HG02678 (cell line): ENCODE measurements at regions not wholly inside any gene's neighbourhood (a gene's known extent, or its start where the extent isn't known, plus 50 kb on each side); places are given as distances from the start of the nearest gene placed in this dataset.
"Not testable (repeated sequence)": the region's sequence is repeated elsewhere in the genome, so short reads cannot be mapped to it uniquely, and the experiment has no call there.

ENCODE experiments used
- ATAC-seq: cut with Tn5 transposase; IDR thresholded peaks from one replicate; pipeline ENCODE4 v1.9.1; 2021; ENCODE audit warnings: mild to moderate bottlenecking, moderate library complexity; ENCODE audit not compliant: unreplicated experiment

DNA sequence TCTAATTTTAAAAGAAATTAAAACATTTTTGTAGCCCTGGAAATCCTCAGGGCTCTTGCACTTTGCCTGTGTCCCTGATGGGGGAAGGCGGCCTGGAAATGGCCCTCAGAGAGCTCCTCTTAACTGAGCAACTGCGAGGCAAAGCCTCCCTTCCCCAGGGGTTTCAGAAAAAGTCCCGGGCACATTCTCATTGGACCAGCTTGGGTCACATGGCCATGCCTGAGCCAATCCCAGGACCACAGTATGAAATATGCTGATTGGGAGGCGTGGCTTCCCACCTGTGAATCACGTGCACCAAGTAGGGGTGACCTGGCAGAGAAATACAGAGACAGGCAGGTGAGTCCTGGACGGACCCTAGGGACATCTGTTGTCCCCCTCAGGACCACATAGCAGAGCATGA lies 90.4 kb upstream of the SFSWAP start:
- ATAC-seq = no peak

DNA sequence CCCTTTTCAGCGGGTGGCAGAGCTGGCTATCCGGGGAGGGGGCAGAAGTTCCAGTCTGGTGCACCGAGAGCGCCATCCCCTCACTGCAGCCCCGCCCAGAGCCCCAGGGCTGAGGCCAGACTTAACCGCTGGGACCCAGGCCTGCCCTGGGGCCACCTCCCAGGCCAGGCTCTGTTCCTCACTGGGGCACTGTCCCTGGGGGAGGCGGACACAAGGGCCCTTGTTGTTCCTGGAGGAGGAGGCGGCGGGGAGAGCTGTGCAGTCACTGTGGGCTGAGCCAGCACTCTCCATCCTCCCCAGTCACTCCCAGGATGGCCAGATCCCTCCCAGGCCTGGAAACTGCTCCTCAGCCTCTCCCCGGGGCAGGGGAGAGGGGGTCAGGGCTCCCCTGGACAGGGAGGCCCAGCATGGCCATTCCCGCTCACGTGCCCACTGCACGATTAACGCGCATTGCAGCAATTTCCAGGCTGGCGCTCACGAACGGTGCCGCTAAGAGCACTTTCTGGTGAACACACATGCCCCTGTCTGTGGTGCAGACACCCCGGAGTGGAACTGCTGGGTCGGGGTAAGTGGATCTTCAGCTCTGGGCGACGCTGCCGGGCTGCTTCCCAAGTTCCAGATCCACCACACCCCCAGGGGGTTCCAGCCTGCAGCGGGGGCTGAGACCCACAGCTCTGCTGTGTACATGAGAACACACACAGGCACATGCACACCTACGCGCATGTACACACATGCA lies 89.8 kb upstream of the SFSWAP start:
- ATAC-seq = no peak

DNA sequence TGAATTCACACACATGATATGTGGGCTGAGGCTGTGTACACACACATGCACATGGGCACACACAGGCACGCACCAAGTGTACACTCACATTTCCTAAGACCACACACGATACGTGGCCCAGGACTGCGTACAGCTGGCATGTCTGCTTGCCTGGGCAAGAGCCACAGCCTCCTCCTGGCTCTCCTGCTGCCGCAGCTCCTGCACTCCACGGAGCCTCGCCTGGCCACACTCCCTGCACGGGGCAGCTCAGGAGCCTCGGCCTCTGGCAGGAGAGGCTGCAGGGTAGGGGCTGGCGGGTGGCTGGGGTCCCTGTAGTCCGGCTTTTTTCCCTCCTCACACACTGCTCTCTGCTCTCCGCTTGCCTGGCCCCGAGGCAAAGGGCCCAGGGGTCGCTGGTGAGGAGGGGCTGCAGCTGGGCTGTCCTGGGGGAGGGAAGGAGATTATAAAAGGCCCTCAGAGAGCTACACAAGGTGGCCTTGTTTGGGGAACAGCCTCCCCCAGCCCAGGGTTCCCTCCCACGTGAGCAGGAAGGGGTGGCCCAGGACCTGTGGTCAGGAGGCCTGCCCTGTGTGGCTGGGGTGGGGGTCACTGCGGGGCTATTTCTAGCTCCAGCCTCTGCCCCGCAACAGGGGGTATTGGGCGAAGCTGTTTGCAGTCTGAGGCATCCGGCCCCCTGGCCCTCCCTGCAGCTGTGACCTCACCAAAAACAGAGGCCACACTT lies 89.0 kb upstream of the SFSWAP start:
- no peak for ATAC-seq

DNA sequence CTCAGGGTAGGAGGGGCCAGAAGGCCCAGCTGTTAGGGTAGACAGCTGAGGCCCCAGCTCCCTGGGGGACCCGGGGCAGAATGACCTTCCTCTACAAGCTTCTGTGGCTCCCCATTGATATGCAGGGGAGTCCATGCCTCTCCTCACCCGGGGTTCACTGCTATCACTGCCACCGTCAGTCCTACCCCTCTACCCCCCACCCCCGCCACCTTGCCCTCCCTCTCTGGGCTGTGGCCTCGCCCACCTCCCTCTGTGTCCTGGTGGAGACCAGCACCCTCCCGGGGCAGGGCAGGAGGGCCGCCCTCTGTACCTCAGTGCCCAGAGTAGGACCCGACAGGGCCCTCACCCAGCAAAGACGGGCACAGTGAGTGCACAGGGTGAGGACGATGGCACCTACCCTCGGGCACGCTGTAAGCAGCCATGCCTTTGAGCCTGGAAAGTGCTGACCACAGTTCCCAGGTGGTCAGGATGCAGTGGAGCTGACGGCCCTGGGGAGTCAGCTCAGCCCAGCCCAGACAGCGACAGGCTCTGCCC lies 88.4 kb upstream of the SFSWAP start:
- no peak for ATAC-seq

DNA sequence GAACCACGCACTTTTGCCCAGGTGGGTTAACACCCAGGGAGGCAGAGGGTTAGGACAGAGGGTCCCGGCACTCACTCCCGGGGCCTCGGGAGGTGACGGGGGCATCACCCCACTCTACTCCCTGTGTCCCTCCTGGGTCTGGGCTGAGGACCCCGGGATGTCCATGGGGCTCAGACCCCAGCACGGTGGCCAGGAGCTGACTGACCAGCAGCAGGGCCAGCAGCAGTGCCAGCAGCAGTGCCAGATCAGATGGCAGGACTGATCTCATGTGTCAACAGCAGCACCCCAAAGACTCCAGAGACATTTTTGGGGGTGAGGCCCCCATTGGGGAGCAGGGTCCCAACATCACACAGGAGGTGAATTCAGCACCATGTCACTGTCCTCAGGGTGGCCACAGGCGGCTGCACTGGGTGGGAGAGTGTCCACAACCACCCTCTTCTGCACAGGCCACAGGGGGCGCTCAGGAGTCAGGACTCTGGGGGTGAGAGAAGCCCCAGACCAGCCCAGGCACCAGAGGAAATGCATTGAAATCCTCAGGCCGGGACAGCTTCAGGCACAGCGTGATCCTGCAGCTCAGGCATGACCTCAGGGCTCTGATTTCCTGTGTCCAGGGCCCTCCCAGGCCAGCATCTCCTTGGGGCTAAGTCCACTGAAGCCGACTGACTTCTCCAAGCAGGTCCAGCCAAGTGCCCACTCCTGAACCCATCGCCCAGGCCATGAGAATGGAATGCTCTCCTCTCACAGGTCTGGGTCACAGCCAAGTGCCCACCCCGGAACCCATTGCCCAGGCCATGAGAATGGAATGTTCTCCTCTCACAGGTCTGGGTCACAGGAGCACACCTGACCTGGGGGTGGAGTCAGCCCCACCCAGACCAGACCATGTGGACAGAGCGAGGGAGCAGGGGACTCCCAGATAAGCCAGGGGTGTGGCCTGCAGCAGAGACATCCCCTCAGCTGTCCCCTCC lies 87.2 kb upstream of the SFSWAP start:
- ATAC-seq = not testable (repeated sequence)

DNA sequence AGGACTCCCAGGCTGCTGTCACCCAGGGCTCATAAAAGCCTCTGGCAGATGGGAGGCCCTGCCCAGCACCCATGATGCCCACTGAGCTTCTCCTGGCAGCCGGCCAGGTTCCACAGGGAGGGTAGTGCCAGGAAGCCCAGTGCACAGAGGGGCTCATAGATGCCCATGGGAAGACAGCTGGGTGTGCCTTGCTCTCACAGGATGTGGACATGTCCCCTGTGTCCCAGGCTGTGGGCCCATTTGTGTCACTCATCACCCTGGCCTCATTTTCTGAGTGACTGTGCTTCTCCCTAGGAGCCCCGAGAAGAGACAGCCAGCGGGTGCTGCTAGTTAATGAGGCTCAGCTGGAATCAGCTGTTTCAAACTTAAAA lies 86.5 kb upstream of the SFSWAP start:
- not testable (repeated sequence) for ATAC-seq

DNA sequence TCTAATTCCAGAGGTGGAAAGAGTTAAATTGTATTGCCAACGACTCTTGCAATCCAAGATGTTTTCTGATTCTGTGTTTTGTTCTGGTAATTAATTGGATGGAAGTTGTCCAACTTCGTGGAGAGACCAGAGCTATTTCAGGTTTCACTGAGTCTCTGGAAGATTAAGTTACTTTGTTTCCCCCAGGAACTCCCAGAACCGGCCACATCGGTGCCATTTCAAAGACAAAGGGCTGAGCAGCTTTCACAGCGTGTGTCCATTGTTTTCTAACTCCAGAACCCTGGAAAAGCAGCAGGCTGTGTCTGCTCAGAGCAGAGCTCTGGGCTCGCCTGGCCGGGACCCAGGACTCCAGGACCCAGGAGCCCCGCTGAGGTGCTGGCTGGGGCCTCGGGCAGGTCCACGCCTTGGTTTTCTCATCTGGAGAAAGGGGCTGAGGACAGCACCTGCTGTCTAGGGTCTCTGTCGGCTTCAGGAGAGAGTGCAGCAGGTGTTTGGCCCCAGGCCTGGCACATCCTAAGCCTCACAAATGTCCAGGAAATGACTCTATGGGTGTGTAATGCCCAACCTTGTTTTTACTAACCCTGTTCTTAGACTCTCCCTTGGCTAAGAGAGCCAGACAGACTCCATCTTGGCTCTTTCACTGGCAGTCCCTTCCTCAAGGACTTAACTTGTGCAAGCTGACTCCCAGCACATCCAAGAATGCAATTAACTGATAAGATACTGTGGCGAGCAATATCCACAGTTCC lies 86.0 kb upstream of the SFSWAP start:
- not testable (repeated sequence) for ATAC-seq

DNA sequence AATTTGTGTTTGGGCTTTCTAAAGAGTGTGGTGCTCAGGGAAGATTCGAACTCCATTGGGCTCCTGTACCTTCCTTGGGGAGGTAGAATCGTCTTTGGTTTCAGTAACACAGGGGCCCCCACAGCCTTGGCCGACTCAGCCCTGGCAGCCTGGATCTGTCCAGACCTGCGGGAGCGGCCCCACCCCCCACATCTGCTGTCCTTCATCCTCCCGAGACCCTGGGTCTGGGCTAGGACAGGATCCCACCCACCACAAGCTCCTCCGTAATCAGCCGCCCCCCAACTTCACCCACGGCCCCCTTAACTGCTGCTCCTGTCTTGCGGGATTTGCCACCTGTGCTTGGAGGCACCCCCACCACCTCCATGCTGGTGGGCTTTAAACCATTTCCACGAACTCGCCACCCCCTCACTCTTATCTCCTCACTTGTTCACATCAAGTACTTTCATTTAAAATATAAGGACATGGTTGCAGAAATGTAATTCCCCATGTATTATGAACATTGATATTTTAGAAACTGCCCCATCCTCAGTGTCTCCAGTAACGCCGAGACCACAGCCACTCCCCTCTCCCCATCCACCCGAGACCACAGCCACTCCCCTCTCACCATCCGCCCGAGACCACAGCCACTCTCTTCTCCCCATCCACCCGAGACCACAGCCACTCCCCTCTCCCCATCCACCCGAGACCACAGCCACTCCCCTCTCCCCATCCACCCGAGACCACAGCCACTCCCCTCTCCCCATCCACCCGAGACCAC lies 84.7 kb upstream of the SFSWAP start:
- not testable (repeated sequence) for ATAC-seq

DNA sequence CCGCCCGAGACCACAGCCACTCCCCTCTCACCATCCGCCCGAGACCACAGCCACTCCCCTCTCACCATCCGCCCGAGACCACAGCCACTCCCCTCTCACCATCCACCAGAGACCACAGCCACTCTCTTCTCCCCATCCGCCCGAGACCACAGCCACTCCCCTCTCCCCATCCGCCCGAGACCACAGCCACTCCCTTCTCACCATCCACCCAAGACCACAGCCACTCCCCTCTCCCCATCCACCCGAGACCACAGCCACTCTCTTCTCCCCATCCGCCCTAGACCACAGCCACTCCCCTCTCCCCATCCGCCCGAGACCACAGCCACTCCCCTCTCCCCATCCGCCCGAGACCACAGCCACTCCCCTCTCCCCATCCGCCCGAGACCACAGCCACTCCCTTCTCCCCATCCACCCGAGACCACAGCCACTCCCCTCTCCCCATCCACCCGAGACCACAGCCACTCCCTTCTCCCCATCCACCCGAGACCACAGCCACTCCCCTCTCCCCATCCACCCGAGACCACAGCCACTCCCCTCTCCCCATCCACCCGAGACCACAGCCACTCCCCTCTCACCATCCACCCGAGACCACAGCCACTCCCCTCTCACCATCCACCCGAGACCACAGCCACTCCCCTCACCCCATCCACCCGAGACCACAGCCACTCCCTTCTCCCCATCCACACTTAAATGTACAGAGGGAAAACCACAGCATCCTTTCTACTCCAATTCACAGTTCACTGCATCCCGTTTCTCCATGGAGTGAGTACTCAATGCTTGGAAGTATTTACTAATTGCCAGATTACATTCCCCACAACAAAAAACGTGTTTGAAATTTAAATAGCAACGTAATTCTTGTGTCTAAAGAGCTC lies 83.5 kb upstream of the SFSWAP start:
- not testable (repeated sequence) for ATAC-seq

DNA sequence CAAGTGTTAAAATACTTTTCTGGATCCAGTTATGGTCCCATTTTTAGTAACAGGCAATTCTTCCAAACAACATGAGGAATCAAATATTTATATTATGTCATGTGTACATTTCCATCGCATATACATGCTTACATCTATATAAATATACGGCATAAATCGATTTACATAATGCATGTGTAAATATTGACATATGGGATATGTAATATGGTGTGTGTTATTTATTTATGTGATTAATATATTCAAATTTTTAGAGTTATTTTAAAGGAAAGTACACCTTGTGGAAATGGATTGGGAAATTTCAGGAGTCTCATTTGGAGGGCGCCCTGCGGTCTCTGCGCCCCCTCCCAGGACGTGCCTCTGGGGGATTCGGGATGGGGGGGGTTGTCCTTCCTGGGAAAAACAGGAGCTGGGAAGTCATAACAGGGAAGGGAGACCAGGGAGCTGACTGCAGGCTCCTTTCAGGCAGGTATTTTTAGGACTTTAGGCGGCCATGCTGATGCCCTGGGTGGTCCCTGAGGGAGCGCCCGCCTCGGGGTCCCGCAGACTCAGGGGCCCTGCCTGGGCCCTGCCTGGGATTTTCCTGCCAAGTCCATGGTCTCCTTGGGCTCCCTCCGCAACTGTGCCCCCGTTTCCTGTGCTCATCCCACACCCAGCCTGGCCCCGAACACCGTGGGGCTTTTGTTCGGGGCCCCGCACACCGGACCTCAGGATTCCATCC lies 82.7 kb upstream of the SFSWAP start:
- ATAC-seq = no peak

DNA sequence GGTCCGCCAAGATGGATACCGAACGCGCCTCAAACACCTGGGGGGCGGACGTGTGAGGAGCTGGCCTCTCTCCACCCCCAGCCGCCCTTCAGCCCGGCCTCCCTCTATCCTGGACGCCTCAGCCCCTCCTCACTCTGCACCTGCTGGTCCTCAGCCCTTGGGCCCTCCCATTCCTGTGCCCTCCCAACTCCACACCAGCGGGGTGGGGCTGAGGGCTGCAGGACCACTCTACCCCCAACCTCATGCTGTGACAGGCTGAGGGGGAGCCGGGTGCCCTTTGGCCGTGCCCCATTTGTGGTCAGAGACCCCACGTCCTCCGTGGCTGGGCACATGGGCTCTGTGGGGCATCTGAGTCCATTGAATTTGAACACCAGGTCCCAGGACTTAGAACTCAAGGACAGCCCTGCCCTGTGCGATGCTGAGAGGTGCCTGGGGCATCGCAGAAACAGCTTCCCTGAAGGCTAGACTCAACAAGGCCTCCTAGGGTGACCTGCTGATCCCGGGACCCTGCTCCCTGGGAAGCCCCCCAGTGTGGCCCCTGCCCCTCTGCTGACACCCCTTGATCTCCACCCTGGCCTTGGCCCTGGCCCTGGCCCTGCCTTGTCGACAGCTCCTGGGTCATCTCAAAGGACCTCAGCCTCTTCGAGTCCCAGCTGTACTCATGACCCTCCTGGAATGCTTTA lies 82.0 kb upstream of the SFSWAP start:
- ATAC-seq = no peak

DNA sequence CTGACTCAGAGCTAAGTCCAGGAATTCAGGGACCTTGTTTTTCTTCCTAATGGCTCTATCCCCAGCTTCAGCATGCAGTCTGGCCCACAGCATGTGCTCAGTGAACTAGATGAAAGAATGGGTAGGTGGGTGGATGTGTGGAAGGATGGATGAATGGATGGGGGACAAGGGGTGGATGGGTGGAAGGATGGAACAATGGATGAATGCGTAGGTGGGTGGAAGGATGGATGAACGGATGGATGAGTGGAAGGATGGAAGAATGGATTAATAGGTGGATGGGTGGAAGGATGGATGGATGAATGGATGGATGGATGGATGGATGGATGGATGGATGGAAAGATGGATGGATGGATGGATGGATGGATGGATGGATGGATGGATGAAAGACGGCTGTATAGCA lies 79.7 kb upstream of the SFSWAP start:
- ATAC-seq = no peak

DNA sequence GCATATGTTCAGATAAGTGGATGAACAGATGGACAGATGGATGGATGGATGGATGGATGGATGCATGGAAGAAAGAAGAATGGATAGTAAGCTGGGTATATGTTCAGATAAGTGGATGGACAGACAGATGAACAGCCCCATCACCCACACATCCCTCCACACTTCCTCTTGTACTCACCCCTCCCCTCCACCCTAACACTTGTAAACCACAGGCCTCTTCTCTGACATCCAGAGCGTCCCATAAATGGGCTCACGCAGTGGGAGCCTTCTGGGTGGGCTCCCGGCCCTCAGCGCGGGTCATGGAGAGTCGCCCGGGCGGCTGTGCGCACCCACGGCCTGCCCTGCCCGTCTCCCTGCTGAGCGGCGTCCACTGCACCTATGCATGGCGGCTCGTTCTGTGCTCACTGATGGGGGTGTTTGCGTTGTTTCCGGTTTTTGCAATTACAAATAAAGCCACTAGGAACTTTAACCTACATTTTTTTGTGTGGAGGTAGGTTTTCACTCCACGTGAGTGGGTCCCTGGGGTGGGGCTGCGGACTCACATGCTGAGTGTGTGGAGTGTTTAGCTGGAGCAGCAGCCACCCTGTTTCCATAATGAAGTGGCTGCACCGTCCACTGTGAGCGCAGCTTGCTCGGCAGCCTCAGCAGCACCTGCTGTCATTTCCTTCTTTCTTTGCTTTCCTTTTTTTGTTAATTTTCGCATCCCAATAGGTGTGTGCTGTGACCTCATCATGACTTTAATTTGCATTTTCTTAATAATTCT lies 78.8 kb upstream of the SFSWAP start:
- ATAC-seq = not testable (repeated sequence)

DNA sequence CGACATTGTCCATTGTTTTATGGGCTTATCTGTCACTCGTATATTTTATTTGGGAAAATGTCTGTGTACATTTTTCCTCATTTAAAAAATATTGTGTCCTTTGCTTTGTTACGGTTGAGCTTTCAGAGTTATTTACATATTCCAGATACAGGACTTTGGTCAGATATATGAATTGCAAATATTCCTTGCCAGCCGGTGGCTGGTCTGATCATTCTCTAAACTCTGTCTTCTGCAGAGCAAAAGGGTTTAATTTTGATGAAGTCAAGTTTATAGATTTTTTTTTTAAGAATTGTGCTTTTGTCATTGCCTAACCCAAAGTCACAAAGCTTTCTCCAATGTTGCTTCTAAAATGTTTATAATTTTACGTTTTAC lies 78.3 kb upstream of the SFSWAP start:
- ATAC-seq = not testable (repeated sequence)

DNA sequence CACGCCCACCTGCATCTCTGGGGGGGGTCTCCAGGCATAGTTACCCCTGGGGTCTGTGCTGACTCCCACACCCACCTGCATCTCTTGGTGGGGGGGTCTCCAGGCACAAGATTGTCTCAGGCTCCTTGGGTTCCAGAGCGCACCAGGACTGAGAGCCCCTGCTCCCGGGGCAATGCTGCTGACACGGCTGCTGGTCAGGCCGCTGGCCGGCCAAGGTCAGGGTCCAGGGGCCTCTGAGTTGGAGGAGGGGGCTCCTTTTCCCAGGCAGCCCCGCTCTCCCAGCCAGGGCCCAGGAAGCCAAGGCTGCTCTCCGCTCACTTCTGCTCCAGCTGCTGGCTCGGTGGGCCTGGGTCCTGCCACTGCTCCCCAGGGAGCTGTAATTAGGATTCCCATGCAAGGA lies 77.3 kb upstream of the SFSWAP start:
- not testable (repeated sequence) for ATAC-seq

DNA sequence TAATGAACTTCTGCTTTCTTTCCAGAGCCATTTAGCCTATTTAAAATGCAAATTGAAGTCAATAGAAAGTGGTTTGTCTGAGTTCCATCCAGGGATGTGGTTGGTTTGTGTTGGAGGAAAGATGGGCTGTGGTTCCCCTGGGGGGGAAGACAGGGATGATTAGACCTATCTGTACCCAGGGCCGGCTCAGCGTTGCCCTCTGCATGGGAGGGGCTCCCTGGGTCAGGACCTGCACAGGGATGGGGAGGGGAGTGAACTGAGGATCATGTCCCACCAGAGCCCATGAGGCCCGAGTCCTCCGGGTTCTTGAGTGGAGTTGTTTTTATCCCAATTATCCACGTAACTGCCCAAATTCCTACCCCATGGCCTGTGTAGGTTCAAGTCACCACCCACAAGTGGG lies 76.9 kb upstream of the SFSWAP start:
- ATAC-seq = no peak

DNA sequence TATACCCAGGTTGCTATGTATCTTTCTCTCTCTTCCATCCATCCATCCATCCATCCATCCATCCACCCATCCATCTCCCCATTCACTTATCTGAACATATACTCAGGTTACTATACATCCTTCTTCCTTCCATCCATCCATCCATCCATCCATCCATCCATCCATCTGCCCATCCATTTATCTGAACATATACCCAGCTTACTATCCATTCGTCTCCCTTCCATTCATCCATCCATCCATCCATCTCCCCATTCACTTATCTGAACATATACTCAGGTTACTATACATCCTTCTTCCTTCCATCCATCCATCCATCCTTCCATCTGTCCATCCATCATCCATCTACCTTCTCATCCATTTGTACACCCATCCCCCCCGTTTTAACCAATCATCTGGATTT lies 75.9 kb upstream of the SFSWAP start:
- not testable (repeated sequence) for ATAC-seq
